Neural crest cell (in vitro differentiated cells): ENCODE measurements at regions not wholly inside any gene's neighbourhood (a gene's known extent, or its start where the extent isn't known, plus 50 kb on each side); places are given as distances from the start of the nearest gene placed in this dataset.
"Not testable (repeated sequence)": the region's sequence is repeated elsewhere in the genome, so short reads cannot be mapped to it uniquely, and the experiment has no call there.

Experiments used
- DNase-seq: peaks from one replicate; pipeline ENCODE4 v3.0.0; 2021; ENCODE audit warnings: low read depth, mixed read lengths, low spot score
- H3K27ac Mint-ChIP-seq: one replicate; pipeline ENCODE4 v1.8.0; 2021; ENCODE audit warnings: mild to moderate bottlenecking, mixed read lengths; ENCODE audit not compliant: unreplicated experiment
- H3K27me3 Mint-ChIP-seq: 2 replicates; pipeline ENCODE4 v1.8.0; 2021; ENCODE audit warnings: low read depth, mild to moderate bottlenecking, mixed read lengths
- H3K36me3 Mint-ChIP-seq: 2 replicates; pipeline ENCODE4 v1.8.0; 2021; ENCODE audit warnings: low read depth, mild to moderate bottlenecking, mixed read lengths
- H3K4me1 Mint-ChIP-seq: 2 replicates; pipeline ENCODE4 v1.8.0; 2021; ENCODE audit warnings: mixed read lengths
- H3K4me3 Mint-ChIP-seq: one replicate; pipeline ENCODE4 v1.8.0; 2021; ENCODE audit warnings: mild to moderate bottlenecking, mixed read lengths
- H3K9me3 Mint-ChIP-seq: 2 replicates; pipeline ENCODE4 v1.8.0; 2021; ENCODE audit warnings: mixed read lengths
- CTCF ChIP-seq: fragments of 200-600 bp; sonication (generic); conservative IDR thresholded peaks from 2 replicates; pipeline ENCODE4 v1.5.0; 2021; ENCODE audit warnings: antibody characterized with exemption, mild to moderate bottlenecking

GRCh38 chr5:67770431-67771025, 445.0 kb upstream of the PIK3R1 start:
- peaks cover 22% of the 10 kb centered on the region for H3K36me3 Mint-ChIP-seq
- H3K4me3 Mint-ChIP-seq: no peak overlapping the region
- H3K27ac Mint-ChIP-seq: peak overlapping the region; percentile 36
- TF ChIP-seq CTCF: no peak
- H3K4me1 Mint-ChIP-seq: peaks cover 53% of the 10 kb centered on the region
- no peaks in the 10 kb centered on the region for H3K27me3 Mint-ChIP-seq
- H3K9me3 Mint-ChIP-seq: peaks cover 2% of the 10 kb centered on the region
- DNase-seq: no peak

DNA sequence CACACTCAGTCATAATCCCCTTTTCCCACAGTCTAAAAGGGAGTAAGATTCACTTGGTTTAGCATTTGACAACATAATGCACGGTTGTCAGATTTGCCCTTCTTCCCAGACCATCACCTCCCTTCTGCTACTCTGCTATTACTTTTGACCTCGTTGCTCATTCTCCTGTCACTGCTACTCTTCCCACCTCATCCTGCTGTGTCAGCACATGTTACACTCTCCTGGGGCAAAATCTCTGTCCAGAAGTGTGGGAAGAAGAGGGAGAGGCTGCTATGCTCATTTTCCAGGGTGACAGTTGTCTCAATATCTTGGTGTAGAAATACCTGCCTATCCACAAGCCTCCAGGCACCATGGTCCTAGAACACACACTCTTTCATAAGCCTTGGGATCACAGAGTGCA, 449.9 kb upstream of the PIK3R1 start:
- H3K36me3 Mint-ChIP-seq: peaks cover 22% of the 10 kb centered on the region
- H3K4me3 Mint-ChIP-seq: no peak overlapping the region
- DNase-seq: no peak
- no peak overlapping the region for H3K27ac Mint-ChIP-seq
- H3K4me1 Mint-ChIP-seq: peaks cover 9% of the 10 kb centered on the region
- no peaks in the 10 kb centered on the region for H3K9me3 Mint-ChIP-seq
- H3K27me3 Mint-ChIP-seq: no peaks in the 10 kb centered on the region
- no peak for TF ChIP-seq CTCF

GRCh38 chr5:67757771-67758170, 457.8 kb upstream of the PIK3R1 start:
- not testable (repeated sequence) for H3K27me3 Mint-ChIP-seq, H3K4me1 Mint-ChIP-seq, H3K27ac Mint-ChIP-seq, H3K4me3 Mint-ChIP-seq, DNase-seq
- Mint-ChIP-seq H3K9me3 (peaks cover 18% of the 10 kb centered on the region), H3K36me3 (peaks cover 47% of the 10 kb centered on the region)

GRCh38 chr5:67752357-67752708, 463.2 kb upstream of the PIK3R1 start:
- peaks cover 42% of the 10 kb centered on the region for H3K36me3 Mint-ChIP-seq
- DNase-seq: no peak
- no peak for TF ChIP-seq CTCF
- H3K9me3 Mint-ChIP-seq: peaks cover 19% of the 10 kb centered on the region
- peaks cover 15% of the 10 kb centered on the region for H3K4me1 Mint-ChIP-seq
- no peak overlapping the region for H3K27ac Mint-ChIP-seq
- H3K27me3 Mint-ChIP-seq: no peaks in the 10 kb centered on the region
- H3K4me3 Mint-ChIP-seq: no peak overlapping the region

GRCh38 chr5:67748165-67748690, 467.3 kb upstream of the PIK3R1 start:
- peak overlapping the region; percentile 95 for H3K27ac Mint-ChIP-seq

More at GRCh38 chr5:67748165-67748690, 467.3 kb upstream of the PIK3R1 start:
- no peaks in the 10 kb centered on the region for H3K27me3 Mint-ChIP-seq
- H3K4me3 Mint-ChIP-seq: no peak overlapping the region
- peaks cover 15% of the 10 kb centered on the region for H3K4me1 Mint-ChIP-seq
- DNase-seq: no peak
- TF ChIP-seq CTCF: no peak
- peaks cover 26% of the 10 kb centered on the region for H3K36me3 Mint-ChIP-seq
- peaks cover 15% of the 10 kb centered on the region for H3K9me3 Mint-ChIP-seq
